ENCODE measurements at regions not wholly inside any gene's neighbourhood (a gene's known extent, or its start where the extent isn't known, plus 50 kb on each side); places are given as distances from the start of the nearest gene placed in this dataset.

GRCh38 chr2:64350996-64351395 lies 103.0 kb upstream of the LGALSL start:
- H3K23ac ChIP-seq (ENCODE audit: low read length in 2 of 2), result no peak overlapping the region
- no peak overlapping the region for H4K91ac ChIP-seq (ENCODE audit: low read length)
- no peaks in the 10 kb centered on the region for H3K79me1 ChIP-seq (replicated peaks; ENCODE audit: low read length, poor library complexity, severe bottlenecking)
- H3K4ac ChIP-seq (ENCODE audit: low read depth in 1 of 2, low read length in 2 of 2), result no peak overlapping the region
- no peak overlapping the region for H3K9ac ChIP-seq (ENCODE audit: low read length)
- no peak overlapping the region for H3K4me2 ChIP-seq (ENCODE audit: low read length, poor library complexity, severe bottlenecking)
- WGBS, result 81% methylated on average over 1 of the region's 2 CpGs
- no peak overlapping the region for H3K18ac ChIP-seq (ENCODE audit: low read depth in 1 of 2, low read length in 2 of 2)
- H3K36me3 ChIP-seq (ENCODE audit: control insufficient read depth in 1 of 2, insufficient read depth in 2 of 2, low read depth in 1 of 2, low read length in 2 of 2), result no peaks in the 10 kb centered on the region
- H3K4me3 ChIP-seq (ENCODE audit: insufficient read depth in 1 of 2, low read depth in 1 of 2, low read length in 2 of 2), result no peak overlapping the region
- peaks cover 11% of the 10 kb centered on the region for H3K4me1 ChIP-seq (ENCODE audit: control insufficient read depth, insufficient read depth, low read depth, low read length)
- no peak overlapping the region for H2BK15ac ChIP-seq (ENCODE audit: low read depth, poor library complexity, severe bottlenecking)
- no peak overlapping the region for H2BK120ac ChIP-seq (ENCODE audit: low read depth, low read length)
- H2AFZ ChIP-seq (ENCODE audit: low read depth, low read length), result no peak overlapping the region
- DNase-seq, result no peak
- no peak overlapping the region for H2BK5ac ChIP-seq (ENCODE audit: low read depth, low read length, poor library complexity, severe bottlenecking)
- H3K9me3 ChIP-seq (ENCODE audit: control insufficient read depth, low read length), result no peaks in the 10 kb centered on the region
- H2BK12ac ChIP-seq (ENCODE audit: low read length in 2 of 2), result no peak overlapping the region
- H3K27me3 ChIP-seq (ENCODE audit: control insufficient read depth in 1 of 2, insufficient read depth in 1 of 2, low read length in 2 of 2), result peaks cover 0 to 4% of the 10 kb centered on the region in 2 experiments
- no peak overlapping the region for H3K14ac ChIP-seq (ENCODE audit: low read length in 2 of 2)
- no peak overlapping the region for H2AK5ac ChIP-seq (ENCODE audit: low read length, severe bottlenecking)
- H4K8ac ChIP-seq (ENCODE audit: low read length), result no peak overlapping the region
- H3K27ac ChIP-seq (ENCODE audit: low read length, poor library complexity, severe bottlenecking), result no peak overlapping the region

DNA sequence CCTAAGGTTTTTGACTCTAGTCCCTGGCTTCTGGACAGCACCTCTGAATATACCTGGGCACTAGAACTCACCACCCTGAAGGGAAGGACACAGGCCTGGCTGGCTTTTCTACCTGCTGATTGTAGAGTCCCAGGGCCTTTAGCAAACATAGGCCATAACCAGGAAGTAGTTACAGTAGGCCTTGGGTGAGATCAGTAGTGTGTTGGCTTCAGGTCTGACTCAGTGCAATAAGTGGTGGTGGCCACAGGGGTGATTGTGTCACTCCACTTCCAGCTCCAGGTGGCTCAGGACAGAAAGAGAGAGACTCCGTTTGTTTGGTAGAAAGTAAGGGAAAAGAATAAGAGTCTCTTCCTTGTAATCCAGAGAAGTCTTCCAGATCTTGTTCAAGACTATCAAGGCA lies 101.7 kb upstream of the LGALSL start:
- H2BK12ac ChIP-seq (ENCODE audit: low read length in 2 of 2), result no peak overlapping the region
- no peak overlapping the region for H3K14ac ChIP-seq (ENCODE audit: low read length in 2 of 2)
- no peaks in the 10 kb centered on the region for H3K9me3 ChIP-seq (ENCODE audit: control insufficient read depth, low read length)
- H2BK5ac ChIP-seq (ENCODE audit: low read depth, low read length, poor library complexity, severe bottlenecking), result no peak overlapping the region
- DNase-seq, result no peak
- no peak overlapping the region for H3K18ac ChIP-seq (ENCODE audit: low read depth in 1 of 2, low read length in 2 of 2)
- no peak overlapping the region for H2AK5ac ChIP-seq (ENCODE audit: low read length, severe bottlenecking)
- no peak overlapping the region for H3K27ac ChIP-seq (ENCODE audit: low read length, poor library complexity, severe bottlenecking)
- H3K4me1 ChIP-seq (ENCODE audit: control insufficient read depth, insufficient read depth, low read depth, low read length), result peaks cover 11% of the 10 kb centered on the region
- H2BK15ac ChIP-seq (ENCODE audit: low read depth, poor library complexity, severe bottlenecking), result no peak overlapping the region
- H2AFZ ChIP-seq (ENCODE audit: low read depth, low read length), result no peak overlapping the region
- H2BK120ac ChIP-seq (ENCODE audit: low read depth, low read length), result no peak overlapping the region
- no peak overlapping the region for H3K23ac ChIP-seq (ENCODE audit: low read length in 2 of 2)
- H3K36me3 ChIP-seq (ENCODE audit: control insufficient read depth in 1 of 2, insufficient read depth in 2 of 2, low read depth in 1 of 2, low read length in 2 of 2), result no peaks in the 10 kb centered on the region
- 100% methylated on average over 1 of the region's 1 CpG for WGBS
- H3K79me1 ChIP-seq (replicated peaks; ENCODE audit: low read length, poor library complexity, severe bottlenecking), result no peaks in the 10 kb centered on the region
- H3K4ac ChIP-seq (ENCODE audit: low read depth in 1 of 2, low read length in 2 of 2), result no peak overlapping the region
- H4K91ac ChIP-seq (ENCODE audit: low read length), result no peak overlapping the region
- no peak overlapping the region for H3K4me2 ChIP-seq (ENCODE audit: low read length, poor library complexity, severe bottlenecking)
- no peak overlapping the region for H3K4me3 ChIP-seq (ENCODE audit: insufficient read depth in 1 of 2, low read depth in 1 of 2, low read length in 2 of 2)
- no peak overlapping the region for H4K8ac ChIP-seq (ENCODE audit: low read length)
- H3K9ac ChIP-seq (ENCODE audit: low read length), result no peak overlapping the region
- H3K27me3 ChIP-seq (ENCODE audit: control insufficient read depth in 1 of 2, insufficient read depth in 1 of 2, low read length in 2 of 2), result peaks cover 4 to 12% of the 10 kb centered on the region in 2 experiments

- H4K91ac ChIP-seq (ENCODE audit: low read length), result no peak overlapping the region
- H2BK5ac ChIP-seq (ENCODE audit: low read depth, low read length, poor library complexity, severe bottlenecking), result no peak overlapping the region
- WGBS, result 50% methylated on average over 10 of the region's 11 CpGs
- no peaks in the 10 kb centered on the region for H3K36me3 ChIP-seq (ENCODE audit: control insufficient read depth in 1 of 2, insufficient read depth in 2 of 2, low read depth in 1 of 2, low read length in 2 of 2)
- no peak overlapping the region for H3K4me2 ChIP-seq (ENCODE audit: low read length, poor library complexity, severe bottlenecking)
- no peak overlapping the region for H2BK15ac ChIP-seq (ENCODE audit: low read depth, poor library complexity, severe bottlenecking)
- H3K27ac ChIP-seq (ENCODE audit: low read length, poor library complexity, severe bottlenecking), result no peak overlapping the region
- no peak overlapping the region for H4K8ac ChIP-seq (ENCODE audit: low read length)
- peaks cover 12 to 15% of the 10 kb centered on the region in 2 experiments for H3K27me3 ChIP-seq (ENCODE audit: control insufficient read depth in 1 of 2, insufficient read depth in 1 of 2, low read length in 2 of 2)
- no peak overlapping the region for H3K9ac ChIP-seq (ENCODE audit: low read length)
- H3K4me3 ChIP-seq (ENCODE audit: insufficient read depth in 1 of 2, low read depth in 1 of 2, low read length in 2 of 2), result no peak overlapping the region
- H3K79me1 ChIP-seq (replicated peaks; ENCODE audit: low read length, poor library complexity, severe bottlenecking), result no peaks in the 10 kb centered on the region
- H2BK120ac ChIP-seq (ENCODE audit: low read depth, low read length), result no peak overlapping the region
- peak overlapping the region; percentile 7 for H2AFZ ChIP-seq (ENCODE audit: low read depth, low read length)
- peaks cover 15% of the 10 kb centered on the region for H3K4me1 ChIP-seq (ENCODE audit: control insufficient read depth, insufficient read depth, low read depth, low read length)
- H2BK12ac ChIP-seq (ENCODE audit: low read length in 2 of 2), result no peak overlapping the region
- DNase-seq, result peak; percentile 87
- no peak overlapping the region for H2AK5ac ChIP-seq (ENCODE audit: low read length, severe bottlenecking)
- H3K23ac ChIP-seq (ENCODE audit: low read length in 2 of 2), result no peak overlapping the region
- no peak overlapping the region for H3K4ac ChIP-seq (ENCODE audit: low read depth in 1 of 2, low read length in 2 of 2)
- no peak overlapping the region for H3K18ac ChIP-seq (ENCODE audit: low read depth in 1 of 2, low read length in 2 of 2)
- H3K14ac ChIP-seq (ENCODE audit: low read length in 2 of 2), result no peak overlapping the region
- H3K9me3 ChIP-seq (ENCODE audit: control insufficient read depth, low read length), result no peaks in the 10 kb centered on the region
Observed at GRCh38 chr2:64354857-64355680, 98.9 kb upstream of the LGALSL start.

GRCh38 chr2:64356906-64357305 lies 97.1 kb upstream of the LGALSL start:
- Histone ChIP-seq H3K4me2 (ENCODE audit: low read length, poor library complexity, severe bottlenecking) (no peak overlapping the region), H2AFZ (ENCODE audit: low read depth, low read length) (no peak overlapping the region), H3K79me1 (replicated peaks; ENCODE audit: low read length, poor library complexity, severe bottlenecking) (no peaks in the 10 kb centered on the region), H3K18ac (ENCODE audit: low read depth in 1 of 2, low read length in 2 of 2) (no peak overlapping the region), H2BK120ac (ENCODE audit: low read depth, low read length) (no peak overlapping the region), H3K4me3 (ENCODE audit: insufficient read depth in 1 of 2, low read depth in 1 of 2, low read length in 2 of 2) (no peak overlapping the region), H2BK5ac (ENCODE audit: low read depth, low read length, poor library complexity, severe bottlenecking) (no peak overlapping the region), H2AK5ac (ENCODE audit: low read length, severe bottlenecking) (no peak overlapping the region), H3K27ac (ENCODE audit: low read length, poor library complexity, severe bottlenecking) (no peak overlapping the region), H3K23ac (ENCODE audit: low read length in 2 of 2) (no peak overlapping the region), H2BK12ac (ENCODE audit: low read length in 2 of 2) (no peak overlapping the region), H3K14ac (ENCODE audit: low read length in 2 of 2) (no peak overlapping the region), H3K9ac (ENCODE audit: low read length) (no peak overlapping the region), H3K27me3 (ENCODE audit: control insufficient read depth in 1 of 2, insufficient read depth in 1 of 2, low read length in 2 of 2) (peaks cover 11 to 21% of the 10 kb centered on the region in 2 experiments), H4K91ac (ENCODE audit: low read length) (no peak overlapping the region), H2BK15ac (ENCODE audit: low read depth, poor library complexity, severe bottlenecking) (no peak overlapping the region), H3K9me3 (ENCODE audit: control insufficient read depth, low read length) (no peaks in the 10 kb centered on the region), H3K36me3 (ENCODE audit: control insufficient read depth in 1 of 2, insufficient read depth in 2 of 2, low read depth in 1 of 2, low read length in 2 of 2) (no peaks in the 10 kb centered on the region), H3K4ac (ENCODE audit: low read depth in 1 of 2, low read length in 2 of 2) (no peak overlapping the region), H3K4me1 (ENCODE audit: control insufficient read depth, insufficient read depth, low read depth, low read length) (peaks cover 18% of the 10 kb centered on the region), H4K8ac (ENCODE audit: low read length) (no peak overlapping the region)
- 93% methylated on average over 2 of the region's 2 CpGs for WGBS
- no peak for DNase-seq
